ENCODE measurements at regions not wholly inside any gene's neighbourhood (a gene's known extent, or its start where the extent isn't known, plus 50 kb on each side); places are given as distances from the start of the nearest gene placed in this dataset.

DNA sequence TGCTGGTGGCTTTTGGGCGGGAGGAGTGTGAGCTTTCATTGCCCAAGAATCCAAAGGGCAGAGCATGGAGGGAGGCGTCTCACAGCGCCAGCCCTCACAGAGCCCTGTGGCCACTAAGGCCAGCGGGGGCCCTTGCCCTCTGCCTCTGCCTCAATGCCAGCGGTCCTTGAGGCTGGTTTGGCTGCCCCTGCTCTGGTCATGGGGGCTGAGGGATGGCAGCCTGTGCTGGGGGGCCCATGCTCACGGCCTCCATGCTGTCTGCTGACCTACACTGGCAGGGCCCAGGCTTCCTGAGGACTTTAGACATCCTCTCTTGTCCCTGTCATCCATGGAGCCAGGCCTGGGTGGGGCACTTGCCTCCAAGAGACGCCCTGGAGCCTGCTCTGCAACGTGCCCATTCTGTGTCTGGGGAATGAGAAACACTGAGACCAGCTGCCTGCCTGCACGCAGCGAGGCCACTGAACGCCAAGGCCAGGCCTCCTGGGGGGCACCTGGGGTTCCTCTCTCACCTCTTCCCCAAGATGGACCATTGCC lies 143.4 kb downstream of the KIF26A start:
- H3K27me3 ChIP-seq (ENCODE audit: control insufficient read depth, insufficient read depth, low read length): no peaks in the 10 kb centered on the region
- H3K9ac ChIP-seq (ENCODE audit: low read depth, low read length): no peak overlapping the region
- H3K36me3 ChIP-seq (ENCODE audit: insufficient read depth, low read length): no peaks in the 10 kb centered on the region
- no peaks in the 10 kb centered on the region for H3K9me3 ChIP-seq (replicated peaks; ENCODE audit: low read length)
- no peak overlapping the region for H3K4me3 ChIP-seq (ENCODE audit: low read length)
- no peaks in the 10 kb centered on the region for H3K4me1 ChIP-seq (ENCODE audit: control insufficient read depth, insufficient read depth, low read length)
- H3K4me2 ChIP-seq (ENCODE audit: low read length): no peak overlapping the region

DNA sequence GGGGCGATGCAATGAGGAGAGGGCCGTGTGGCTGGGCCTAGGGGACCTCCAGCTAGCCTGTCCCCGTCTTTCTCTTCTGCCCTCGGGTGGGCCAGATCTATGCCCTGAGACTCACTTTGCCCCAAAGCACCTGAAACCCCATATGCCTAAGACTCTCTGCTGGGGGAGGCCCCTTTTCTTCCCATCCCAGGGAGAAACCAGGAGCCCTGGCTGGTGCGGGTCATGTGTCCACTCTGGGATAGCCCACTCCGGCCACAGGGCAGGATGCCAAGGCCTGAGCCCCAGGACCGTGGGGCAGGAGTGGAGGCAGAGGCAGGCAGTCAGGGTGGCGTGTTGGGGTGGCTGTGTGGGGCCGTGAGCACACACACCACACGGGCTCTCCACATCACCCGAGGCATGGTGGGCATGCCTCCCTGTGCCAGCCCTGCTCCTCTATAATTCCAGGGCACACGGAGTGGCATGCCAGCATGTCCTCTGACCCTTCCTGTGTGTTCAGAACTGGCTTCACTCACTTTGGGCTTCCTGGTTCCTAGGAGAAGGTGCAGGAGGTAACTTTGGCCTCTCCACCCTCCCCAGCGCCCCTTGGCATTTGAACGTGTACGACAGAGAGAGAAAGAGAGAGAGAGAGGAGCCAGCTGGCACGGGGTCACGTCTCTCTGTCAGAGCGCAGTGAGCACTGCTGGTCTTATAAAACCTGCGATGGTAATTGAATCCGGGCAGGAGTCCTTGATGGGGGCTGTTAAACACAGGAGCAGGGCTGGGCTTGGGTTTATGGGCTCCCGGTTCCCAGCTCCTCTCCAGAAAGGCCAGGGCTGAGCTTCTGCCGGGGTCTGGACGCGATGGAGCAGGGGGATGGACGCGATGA lies 144.2 kb downstream of the KIF26A start:
- Histone ChIP-seq H3K4me2 (ENCODE audit: low read length) (no peak overlapping the region), H3K27me3 (ENCODE audit: control insufficient read depth, insufficient read depth, low read length) (no peaks in the 10 kb centered on the region), H3K4me3 (ENCODE audit: low read length) (no peak overlapping the region), H3K4me1 (ENCODE audit: control insufficient read depth, insufficient read depth, low read length) (no peaks in the 10 kb centered on the region), H3K36me3 (ENCODE audit: insufficient read depth, low read length) (no peaks in the 10 kb centered on the region), H3K9ac (ENCODE audit: low read depth, low read length) (no peak overlapping the region), H3K9me3 (replicated peaks; ENCODE audit: low read length) (no peaks in the 10 kb centered on the region)

DNA sequence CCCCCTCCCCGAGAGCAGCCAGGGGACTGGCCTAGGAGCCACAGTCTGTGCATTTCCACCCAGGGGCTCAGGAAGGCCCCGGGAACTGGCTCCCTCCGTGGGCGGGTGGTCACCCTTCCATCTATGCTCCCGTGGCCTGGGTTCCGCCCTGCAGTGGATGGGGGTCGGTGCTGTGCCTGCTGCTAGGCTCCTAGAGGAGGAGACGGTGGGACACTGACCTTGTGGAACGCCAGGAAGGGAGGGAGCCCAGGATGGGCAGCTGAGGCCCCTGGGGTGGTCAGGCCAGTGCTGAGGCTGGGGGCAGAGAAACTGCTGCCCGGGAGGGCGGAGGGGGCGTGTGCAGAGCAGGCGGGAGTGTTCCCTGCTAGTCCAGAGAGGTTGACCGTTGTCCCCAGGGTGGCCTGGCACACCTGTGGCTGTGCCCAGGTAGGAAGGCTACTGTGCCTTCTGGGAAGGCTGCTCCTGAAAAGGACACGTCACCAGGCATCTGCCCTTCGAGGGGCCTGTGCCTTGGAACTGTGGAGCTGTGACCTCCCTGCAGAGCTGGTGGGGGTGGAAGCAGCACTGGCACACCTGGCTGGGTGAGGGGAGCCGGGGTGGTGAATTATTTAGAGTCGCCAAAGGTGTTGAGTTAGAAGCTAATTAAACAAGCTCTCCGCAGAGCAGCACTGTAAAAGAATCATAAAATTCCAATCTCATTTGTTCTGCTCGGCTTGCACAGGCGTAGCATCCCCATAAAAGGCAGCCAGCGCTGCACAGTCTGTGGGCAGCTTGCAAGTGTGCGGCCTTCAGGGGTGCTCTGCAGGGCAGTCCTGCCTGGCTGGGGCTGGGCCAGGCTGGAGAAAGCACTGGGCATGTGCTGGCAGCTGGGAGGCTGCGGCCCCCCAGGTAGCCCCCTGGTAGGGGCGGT lies 145.1 kb downstream of the KIF26A start:
- Histone ChIP-seq H3K36me3 (ENCODE audit: insufficient read depth, low read length) (no peaks in the 10 kb centered on the region), H3K4me2 (ENCODE audit: low read length) (no peak overlapping the region), H3K9ac (ENCODE audit: low read depth, low read length) (no peak overlapping the region), H3K9me3 (replicated peaks; ENCODE audit: low read length) (no peaks in the 10 kb centered on the region), H3K4me1 (ENCODE audit: control insufficient read depth, insufficient read depth, low read length) (no peaks in the 10 kb centered on the region), H3K27me3 (ENCODE audit: control insufficient read depth, insufficient read depth, low read length) (no peaks in the 10 kb centered on the region), H3K4me3 (ENCODE audit: low read length) (no peak overlapping the region)

- H3K4me1 ChIP-seq (ENCODE audit: control insufficient read depth, insufficient read depth, low read length): no peaks in the 10 kb centered on the region
- H3K9me3 ChIP-seq (replicated peaks; ENCODE audit: low read length): no peaks in the 10 kb centered on the region
- H3K4me3 ChIP-seq (ENCODE audit: low read length): no peak overlapping the region
- H3K4me2 ChIP-seq (ENCODE audit: low read length): no peak overlapping the region
- no peak overlapping the region for H3K9ac ChIP-seq (ENCODE audit: low read depth, low read length)
- no peaks in the 10 kb centered on the region for H3K27me3 ChIP-seq (ENCODE audit: control insufficient read depth, insufficient read depth, low read length)
- H3K36me3 ChIP-seq (ENCODE audit: insufficient read depth, low read length): no peaks in the 10 kb centered on the region
Measured at GRCh38 chr14:104284107-104284592, 145.8 kb downstream of the KIF26A start.

DNA sequence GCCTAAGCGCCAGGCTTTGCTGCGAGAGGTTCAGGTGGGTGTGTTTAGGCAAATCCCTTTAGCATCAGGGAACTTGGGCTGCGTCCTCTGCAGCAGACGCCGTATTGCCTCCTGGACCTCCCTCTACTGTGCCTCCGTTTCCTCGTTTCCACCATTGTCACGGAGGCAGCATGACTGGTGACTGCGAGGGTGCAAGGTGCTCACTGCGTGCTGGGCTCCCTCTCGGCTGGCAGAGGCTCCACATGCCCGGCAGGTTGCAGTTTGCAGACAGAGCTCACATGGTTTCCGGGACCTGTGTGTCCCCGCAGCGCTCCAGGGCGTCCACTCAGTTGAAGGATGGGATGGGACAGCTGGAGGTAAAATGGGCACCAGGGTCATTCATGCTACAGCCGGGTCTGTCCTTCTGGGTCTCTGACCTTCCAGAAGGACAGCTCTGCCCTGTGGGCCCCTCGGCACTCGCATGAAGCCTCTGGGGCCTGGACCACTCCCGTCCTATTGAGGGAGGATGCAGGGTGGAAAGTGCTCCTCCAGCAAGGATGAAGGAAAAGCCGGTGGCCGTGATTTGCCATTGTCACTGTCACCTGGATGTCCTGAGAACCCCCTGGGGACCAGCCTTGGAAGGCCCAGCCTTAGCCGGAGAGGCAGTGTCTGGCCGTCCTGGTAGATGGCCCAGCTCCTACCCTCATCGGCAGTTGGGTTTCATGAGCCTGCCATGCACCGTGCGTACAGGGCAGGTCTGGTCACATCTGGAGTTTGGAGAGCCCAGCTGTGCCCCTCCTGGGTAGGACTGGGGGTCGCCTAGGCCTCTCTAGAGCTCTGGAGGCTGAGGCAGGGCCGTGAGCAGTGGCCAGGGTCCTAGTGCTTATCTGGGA lies 146.5 kb downstream of the KIF26A start:
- no peaks in the 10 kb centered on the region for H3K4me1 ChIP-seq (ENCODE audit: control insufficient read depth, insufficient read depth, low read length)
- H3K9me3 ChIP-seq (replicated peaks; ENCODE audit: low read length): no peaks in the 10 kb centered on the region
- no peak overlapping the region for H3K4me3 ChIP-seq (ENCODE audit: low read length)
- no peak overlapping the region for H3K9ac ChIP-seq (ENCODE audit: low read depth, low read length)
- no peaks in the 10 kb centered on the region for H3K36me3 ChIP-seq (ENCODE audit: insufficient read depth, low read length)
- H3K4me2 ChIP-seq (ENCODE audit: low read length): no peak overlapping the region
- no peaks in the 10 kb centered on the region for H3K27me3 ChIP-seq (ENCODE audit: control insufficient read depth, insufficient read depth, low read length)

DNA sequence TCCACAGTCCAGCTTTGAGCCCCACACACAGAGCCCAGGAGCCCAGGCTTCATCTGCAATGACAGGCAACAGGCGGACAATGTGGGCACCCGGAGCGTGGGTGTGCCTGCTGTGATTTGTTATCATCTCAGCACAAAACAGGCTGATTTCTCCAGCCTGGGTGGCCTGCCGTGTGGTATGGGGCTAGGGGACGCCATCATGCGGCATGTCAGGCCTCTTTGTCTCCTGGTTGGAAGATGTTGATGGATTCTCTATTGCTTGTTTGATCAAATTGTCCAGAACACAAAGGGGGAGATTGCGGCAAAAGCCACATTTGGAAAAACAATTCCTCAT lies 147.1 kb downstream of the KIF26A start:
- Histone ChIP-seq H3K9ac (ENCODE audit: low read depth, low read length) (no peak overlapping the region), H3K9me3 (replicated peaks; ENCODE audit: low read length) (peaks cover 1% of the 10 kb centered on the region), H3K36me3 (ENCODE audit: insufficient read depth, low read length) (no peaks in the 10 kb centered on the region), H3K4me1 (ENCODE audit: control insufficient read depth, insufficient read depth, low read length) (no peaks in the 10 kb centered on the region), H3K4me3 (ENCODE audit: low read length) (no peak overlapping the region), H3K4me2 (ENCODE audit: low read length) (no peak overlapping the region), H3K27me3 (ENCODE audit: control insufficient read depth, insufficient read depth, low read length) (no peaks in the 10 kb centered on the region)

DNA sequence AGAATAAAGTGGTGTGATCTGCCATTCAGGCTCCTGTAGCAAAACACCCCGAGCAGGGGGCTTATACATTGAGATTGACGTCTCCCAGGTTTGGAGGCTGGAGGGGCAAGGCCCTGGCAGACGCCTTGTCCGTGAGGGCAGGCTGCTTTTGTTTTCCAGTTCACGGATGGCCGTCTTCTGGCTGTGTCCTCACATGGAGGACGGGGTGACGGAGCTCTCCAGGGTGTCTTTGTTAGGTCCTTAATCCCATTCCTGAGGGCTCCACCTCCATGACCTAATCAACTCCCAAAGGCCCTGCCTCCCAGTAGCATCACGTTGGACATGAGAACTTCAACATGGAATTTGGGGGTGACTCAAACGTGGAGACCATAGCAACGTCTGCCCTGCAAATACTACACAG lies 147.7 kb downstream of the KIF26A start:
- no peak overlapping the region for H3K4me3 ChIP-seq (ENCODE audit: low read length)
- H3K4me1 ChIP-seq (ENCODE audit: control insufficient read depth, insufficient read depth, low read length): no peaks in the 10 kb centered on the region
- H3K36me3 ChIP-seq (ENCODE audit: insufficient read depth, low read length): no peaks in the 10 kb centered on the region
- no peak overlapping the region for H3K9ac ChIP-seq (ENCODE audit: low read depth, low read length)
- H3K9me3 ChIP-seq (replicated peaks; ENCODE audit: low read length): peaks cover 4% of the 10 kb centered on the region
- no peak overlapping the region for H3K4me2 ChIP-seq (ENCODE audit: low read length)
- no peaks in the 10 kb centered on the region for H3K27me3 ChIP-seq (ENCODE audit: control insufficient read depth, insufficient read depth, low read length)

GRCh38 chr14:104286496-104286895 lies 148.1 kb downstream of the KIF26A start:
- H3K36me3 ChIP-seq (ENCODE audit: insufficient read depth, low read length): no peaks in the 10 kb centered on the region
- peaks cover 4% of the 10 kb centered on the region for H3K9me3 ChIP-seq (replicated peaks; ENCODE audit: low read length)
- H3K4me3 ChIP-seq (ENCODE audit: low read length): no peak overlapping the region
- H3K27me3 ChIP-seq (ENCODE audit: control insufficient read depth, insufficient read depth, low read length): no peaks in the 10 kb centered on the region
- no peaks in the 10 kb centered on the region for H3K4me1 ChIP-seq (ENCODE audit: control insufficient read depth, insufficient read depth, low read length)
- H3K4me2 ChIP-seq (ENCODE audit: low read length): no peak overlapping the region
- no peak overlapping the region for H3K9ac ChIP-seq (ENCODE audit: low read depth, low read length)

DNA sequence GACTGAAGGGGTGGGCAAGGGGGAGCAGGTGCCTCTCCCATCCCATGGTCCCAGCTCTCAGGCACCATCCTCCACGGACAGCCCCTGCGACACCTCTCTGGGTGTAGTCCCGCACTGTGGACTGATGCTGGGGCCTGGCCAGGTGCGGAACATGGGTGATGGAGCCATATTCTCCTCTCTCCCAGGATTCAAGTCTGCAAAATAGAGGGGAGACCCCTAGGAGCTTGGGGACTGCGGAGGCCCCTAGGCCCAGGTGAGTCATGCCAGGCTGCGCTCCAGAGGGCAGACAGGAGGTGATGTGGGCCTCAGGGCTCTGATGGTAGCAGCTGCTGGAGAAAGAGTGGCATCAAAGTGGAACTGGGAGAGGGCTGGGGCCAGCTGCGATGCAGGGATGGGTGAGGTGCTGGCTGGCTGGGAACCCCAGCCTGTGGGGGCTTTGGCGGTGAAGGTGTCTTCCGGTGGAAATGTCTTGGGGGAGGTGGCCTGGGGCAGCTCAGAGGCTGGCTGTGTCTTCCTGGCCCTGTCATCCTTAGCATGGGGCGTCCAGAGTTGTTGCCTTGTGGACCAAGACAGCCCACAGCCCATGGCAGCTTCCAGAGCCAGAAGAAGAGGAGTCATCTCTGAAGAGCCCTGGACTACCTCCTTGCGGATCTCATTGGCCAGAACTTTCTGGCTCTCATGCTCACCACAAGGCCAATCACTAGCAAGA lies 149.1 kb downstream of the KIF26A start:
- Histone ChIP-seq H3K36me3 (ENCODE audit: insufficient read depth, low read length) (no peaks in the 10 kb centered on the region), H3K9me3 (replicated peaks; ENCODE audit: low read length) (peaks cover 4% of the 10 kb centered on the region), H3K27me3 (ENCODE audit: control insufficient read depth, insufficient read depth, low read length) (no peaks in the 10 kb centered on the region), H3K4me2 (ENCODE audit: low read length) (no peak overlapping the region), H3K4me3 (ENCODE audit: low read length) (no peak overlapping the region), H3K4me1 (ENCODE audit: control insufficient read depth, insufficient read depth, low read length) (no peaks in the 10 kb centered on the region), H3K9ac (ENCODE audit: low read depth, low read length) (no peak overlapping the region)

GRCh38 chr14:104288272-104288671 lies 149.9 kb downstream of the KIF26A start:
- H3K9ac ChIP-seq (ENCODE audit: low read depth, low read length): no peak overlapping the region
- H3K4me2 ChIP-seq (ENCODE audit: low read length): no peak overlapping the region
- H3K4me3 ChIP-seq (ENCODE audit: low read length): no peak overlapping the region
- H3K4me1 ChIP-seq (ENCODE audit: control insufficient read depth, insufficient read depth, low read length): no peaks in the 10 kb centered on the region
- H3K36me3 ChIP-seq (ENCODE audit: insufficient read depth, low read length): no peaks in the 10 kb centered on the region
- H3K27me3 ChIP-seq (ENCODE audit: control insufficient read depth, insufficient read depth, low read length): no peaks in the 10 kb centered on the region
- H3K9me3 ChIP-seq (replicated peaks; ENCODE audit: low read length): peaks cover 4% of the 10 kb centered on the region
